Neural cell (in vitro differentiated cells): ENCODE measurements at regions not wholly inside any gene's neighbourhood (a gene's known extent, or its start where the extent isn't known, plus 50 kb on each side); places are given as distances from the start of the nearest gene placed in this dataset.

ENCODE experiments used
- EP300 ChIP-seq: fragments of 450-650 bp; conservative IDR thresholded peaks from 2 replicates; pipeline ENCODE4 v1.6.1; 2014; ENCODE audit warnings: antibody characterized with exemption, mild to moderate bottlenecking, moderate library complexity; ENCODE audit not compliant: poor library complexity, severe bottlenecking
- POLR2AphosphoS5 ChIP-seq: IDR thresholded peaks from 2 replicates; pipeline ENCODE4 v1.6.1; 2012

GRCh38 chr15:97585408-97585807 lies 375.1 kb upstream of the ARRDC4 start:
- TF ChIP-seq EP300 (no peak), POLR2AphosphoS5 (no peak)
